Lower leg skin (tissue), 3 donors: ENCODE measurements at regions not wholly inside any gene's neighbourhood (a gene's known extent, or its start where the extent isn't known, plus 50 kb on each side); places are given as distances from the start of the nearest gene placed in this dataset.

ENCODE experiments used
- CTCF ChIP-seq, 3 donors: fragments of 450-650 bp; IDR thresholded peaks; one replicate each; pipeline ENCODE4 v1.5.1; 2016; ENCODE audit warnings: antibody characterized with exemption in 3 of 3, mild to moderate bottlenecking in 3 of 3, moderate library complexity in 2 of 3
- POLR2A ChIP-seq, 2 donors: fragments of 450-650 bp; IDR thresholded peaks; one replicate each; pipeline ENCODE4 v1.6.1; 2016 to 2017; ENCODE audit warnings: antibody characterized with exemption in 2 of 2, mild to moderate bottlenecking in 1 of 2, moderate library complexity in 1 of 2

DNA sequence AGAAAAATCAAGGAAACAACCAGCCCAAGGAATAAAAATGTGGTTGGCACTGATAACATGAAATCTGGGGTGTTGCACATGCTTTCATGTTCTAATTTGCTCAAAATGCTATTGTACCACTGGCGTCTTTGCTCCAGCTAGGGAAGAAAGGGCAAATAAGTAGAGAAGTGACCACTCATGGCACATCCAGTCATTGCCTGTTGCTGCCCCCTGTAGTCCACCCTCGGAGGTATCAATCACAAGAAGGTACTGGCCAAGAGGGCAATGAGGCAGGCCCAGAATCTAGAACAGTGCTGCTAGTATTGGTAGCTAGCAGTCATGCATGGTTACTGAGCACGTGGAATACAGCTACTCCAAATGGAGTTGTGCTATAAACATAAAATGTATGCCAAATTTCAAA, 213.4 kb downstream of the CDCA7 start:
- no peak for TF ChIP-seq CTCF (IDR thresholded peaks at IDR 0.05)
- no peak for TF ChIP-seq POLR2A (IDR thresholded peaks at IDR 0.05)
